Lung (tissue), 11 donors: ENCODE measurements at regions not wholly inside any gene's neighbourhood (a gene's known extent, or its start where the extent isn't known, plus 50 kb on each side); places are given as distances from the start of the nearest gene placed in this dataset.

Source experiments
- ATAC-seq: fragments of 200-7000 bp; cut with Tn5 transposase; one replicate; pipeline ENCODE4 v1.9.1; 2020; ENCODE audit warnings: moderate number of reproducible peaks; ENCODE audit not compliant: insufficient read depth, low FRiP score
- DNase-seq, 3 donors: peaks; one replicate each; pipeline ENCODE4 v3.0.0-alpha.2; 2013 to 2017
- H3K27ac ChIP-seq, 2 donors: one replicate each; pipeline ENCODE4 v1.5.1; 2013; ENCODE audit warnings: mild to moderate bottlenecking in 2 of 2, moderate library complexity in 2 of 2, control low read depth in 1 of 2, inconsistent platforms in 1 of 2, low read depth in 1 of 2, low read length in 1 of 2
- H3K27me3 ChIP-seq, 3 donors: one replicate each; pipeline ENCODE4 v1.5.1; 2013; ENCODE audit warnings: low read length in 2 of 3; ENCODE audit not compliant: control insufficient read depth in 3 of 3, insufficient read depth in 3 of 3
- H3K36me3 ChIP-seq, 4 donors: one replicate each; pipeline ENCODE4 v1.5.1; 2013; ENCODE audit warnings: low read length in 4 of 4, mild to moderate bottlenecking in 1 of 4, moderate library complexity in 1 of 4; ENCODE audit not compliant: control insufficient read depth in 4 of 4, insufficient read depth in 4 of 4
- H3K4me1 ChIP-seq, 5 donors: one replicate each; pipeline ENCODE4 v1.5.1; 2013; ENCODE audit warnings: low read length in 5 of 5, mild to moderate bottlenecking in 2 of 5, moderate library complexity in 1 of 5; ENCODE audit not compliant: control insufficient read depth in 5 of 5, insufficient read depth in 5 of 5
- H3K4me3 ChIP-seq: one replicate; pipeline ENCODE4 v1.5.1; 2013; ENCODE audit warnings: mild to moderate bottlenecking, control low read depth, moderate library complexity
- H3K9ac ChIP-seq, 2 donors: one replicate each; pipeline ENCODE4 v1.5.1; 2013; ENCODE audit warnings: low read length in 2 of 2, control low read depth in 1 of 2; ENCODE audit not compliant: insufficient read depth in 1 of 2
- H3K9me3 ChIP-seq, 4 donors: one replicate each; pipeline ENCODE4 v1.5.1; 2013; ENCODE audit warnings: low read length in 3 of 4, mild to moderate bottlenecking in 1 of 4, moderate library complexity in 1 of 4; ENCODE audit not compliant: control insufficient read depth in 4 of 4, insufficient read depth in 3 of 4
- CTCF ChIP-seq: IDR thresholded peaks from 2 replicates; pipeline ENCODE4 v1.5.1; 2012; ENCODE audit warnings: mild to moderate bottlenecking; ENCODE audit errors: control extremely low read depth, extremely low read depth
- WGBS, 2 donors: extraction: QIAGEN DNeasy Blood & Tissue Kit; methylation state at CpG; one replicate each; pipeline ENCODE4 v1.1.7; 2013; 5-methylcytosine and 5-hydroxymethylcytosine counted together
- donor health status: control.
- donor health status: control.
- donor health status: Bipolar disorder and iron deficiency.
- donor health status: healthy.
- donor health status: DM: yes; HTN: yes; CAD: no.

GRCh38 chr2:234710066-234710465 is 213.2 kb upstream of the ARL4C start:
- Histone ChIP-seq H3K36me3 (no peaks in the 10 kb centered on the region), H3K4me3 (no peak overlapping the region), H3K27ac (no peak overlapping the region), H3K4me1 (no peaks in the 10 kb centered on the region), H3K9me3 (peaks cover 0 to 2% (median under 1%) of the 10 kb centered on the region in 4 donors), H3K9ac (no peak overlapping the region), H3K27me3 (no peaks in the 10 kb centered on the region)
- no peak for ATAC-seq
- TF ChIP-seq CTCF: no peak
- no peak for DNase-seq
- WGBS, 2 donors: 58 to 89% methylated on average over 4 of the region's 4 CpGs

GRCh38 chr2:234708717-234709116 is 211.8 kb upstream of the ARL4C start:
- Histone ChIP-seq H3K4me1 (no peaks in the 10 kb centered on the region), H3K9me3 (peaks cover 0 to 2% (median under 1%) of the 10 kb centered on the region in 4 donors), H3K36me3 (no peaks in the 10 kb centered on the region), H3K9ac (no peak overlapping the region), H3K4me3 (no peak overlapping the region), H3K27me3 (no peaks in the 10 kb centered on the region), H3K27ac (no peak overlapping the region)
- 90 to 93% methylated on average over 3 of the region's 3 CpGs for WGBS, 2 donors
- DNase-seq (no peak), ATAC-seq (no peak)
- TF ChIP-seq CTCF: no peak

GRCh38 chr2:234708091-234708683 is 211.3 kb upstream of the ARL4C start:
- no peak for TF ChIP-seq CTCF
- no peak for DNase-seq
- no peak overlapping the region for H3K4me3 ChIP-seq
- 71 to 75% methylated on average over 10 of the region's 10 CpGs for WGBS, 2 donors
- peaks cover 0 to 2% (median under 1%) of the 10 kb centered on the region in 4 donors for H3K9me3 ChIP-seq
- no peaks in the 10 kb centered on the region for H3K27me3 ChIP-seq
- H3K36me3 ChIP-seq: no peaks in the 10 kb centered on the region
- peak overlapping the region in 1 of 2 donors; percentile 25 for H3K9ac ChIP-seq
- H3K4me1 ChIP-seq: no peaks in the 10 kb centered on the region
- no peak overlapping the region for H3K27ac ChIP-seq
- ATAC-seq: no peak

- ATAC-seq (no peak), DNase-seq (no peak)
- peaks cover 0 to 2% (median under 1%) of the 10 kb centered on the region in 4 donors for H3K9me3 ChIP-seq
- no peaks in the 10 kb centered on the region for H3K36me3 ChIP-seq
- H3K27ac ChIP-seq: no peak overlapping the region
- no peak for TF ChIP-seq CTCF
- H3K27me3 ChIP-seq: no peaks in the 10 kb centered on the region
- 90 to 92% methylated on average over 3 of the region's 3 CpGs for WGBS, 2 donors
- no peak overlapping the region for H3K9ac ChIP-seq
- H3K4me3 ChIP-seq: no peak overlapping the region
- peaks cover 0 to 4% (median 0%) of the 10 kb centered on the region in 5 donors for H3K4me1 ChIP-seq
These were observed 209.2 kb upstream of the ARL4C start for GRCh38 chr2:234706086-234706485.
